K562 (cell line): ENCODE measurements at regions not wholly inside any gene's neighbourhood (a gene's known extent, or its start where the extent isn't known, plus 50 kb on each side); places are given as distances from the start of the nearest gene placed in this dataset.

Experiments used
- BCLAF1 ChIP-seq, 2 experiments: fragments of 450-650 bp in 1 of 2; IDR thresholded peaks; 2 replicates each; pipeline ENCODE4 v1.6.1; 2011 to 2017; ENCODE audit warnings: low read depth in 2 of 2, antibody characterized with exemption in 1 of 2, borderline replicate concordance in 1 of 2, low read length in 1 of 2, mild to moderate bottlenecking in 1 of 2, mixed read lengths in 1 of 2; ENCODE audit not compliant: control insufficient read depth in 1 of 2
- CREB1 ChIP-seq, 2 experiments: sonication (generic) in 1 of 2; formaldehyde crosslinking in 1 of 2; IDR thresholded peaks; 2 replicates each; pipeline versions ENCODE4 v1.6.1 to v1.8.0; 2012 to 2022; ENCODE audit warnings: inconsistent platforms in 1 of 2, mild to moderate bottlenecking in 1 of 2, missing genetic modification reagents in 1 of 2, moderate library complexity in 1 of 2
- JUN ChIP-seq, 2 experiments: sonication (generic) in 1 of 2; formaldehyde crosslinking in 1 of 2; IDR thresholded peaks; 2 replicates each; pipeline versions ENCODE4 v1.6.1 to v1.8.0; 2012 to 2022; ENCODE audit warnings: borderline replicate concordance in 2 of 2, mild to moderate bottlenecking in 2 of 2, improper control_type of control experiment in 1 of 2, low read depth in 1 of 2, low read length in 1 of 2, missing genetic modification reagents in 1 of 2
- YY1 ChIP-seq, 3 experiments: IDR thresholded peaks; 2 replicates each; pipeline ENCODE4 v1.6.1; 2011; ENCODE audit warnings: low read length in 2 of 3, mild to moderate bottlenecking in 2 of 3, moderate library complexity in 2 of 3, borderline replicate concordance in 1 of 3, control low read depth in 1 of 3, low read depth in 1 of 3; ENCODE audit not compliant: insufficient read depth in 3 of 3, insufficient replicate concordance in 2 of 3, control insufficient read depth in 1 of 3, insufficient read length in 1 of 3; ENCODE audit errors: extremely low read depth in 1 of 3
- TF ChIP-seq, protein P1 (sequence below), 3 experiments: IDR thresholded peaks in 2 of 3; conservative IDR thresholded peaks in 1 of 3; 2 replicates each; pipeline ENCODE4 v1.5.1; 2011 to 2012; ENCODE audit warnings: low read length in 3 of 3, mild to moderate bottlenecking in 3 of 3, control low read depth in 2 of 3, improper control_type of control experiment in 1 of 3, inconsistent platforms in 1 of 3, low read depth in 1 of 3, mixed read lengths in 1 of 3, moderate library complexity in 1 of 3; ENCODE audit not compliant: insufficient read depth in 2 of 3

GRCh38 chr2:226398580-226398979 lies 401.0 kb downstream of the IRS1 start:
- no peak for TF ChIP-seq YY1 (IDR thresholded peaks at IDR 0.05; ENCODE audit: borderline replicate concordance in 1 of 3, control insufficient read depth in 1 of 3, extremely low read depth in 1 of 3, insufficient read depth in 3 of 3, insufficient read length in 1 of 3, insufficient replicate concordance in 2 of 3, low read depth in 1 of 3, low read length in 2 of 3)
- TF ChIP-seq, protein P1, sequence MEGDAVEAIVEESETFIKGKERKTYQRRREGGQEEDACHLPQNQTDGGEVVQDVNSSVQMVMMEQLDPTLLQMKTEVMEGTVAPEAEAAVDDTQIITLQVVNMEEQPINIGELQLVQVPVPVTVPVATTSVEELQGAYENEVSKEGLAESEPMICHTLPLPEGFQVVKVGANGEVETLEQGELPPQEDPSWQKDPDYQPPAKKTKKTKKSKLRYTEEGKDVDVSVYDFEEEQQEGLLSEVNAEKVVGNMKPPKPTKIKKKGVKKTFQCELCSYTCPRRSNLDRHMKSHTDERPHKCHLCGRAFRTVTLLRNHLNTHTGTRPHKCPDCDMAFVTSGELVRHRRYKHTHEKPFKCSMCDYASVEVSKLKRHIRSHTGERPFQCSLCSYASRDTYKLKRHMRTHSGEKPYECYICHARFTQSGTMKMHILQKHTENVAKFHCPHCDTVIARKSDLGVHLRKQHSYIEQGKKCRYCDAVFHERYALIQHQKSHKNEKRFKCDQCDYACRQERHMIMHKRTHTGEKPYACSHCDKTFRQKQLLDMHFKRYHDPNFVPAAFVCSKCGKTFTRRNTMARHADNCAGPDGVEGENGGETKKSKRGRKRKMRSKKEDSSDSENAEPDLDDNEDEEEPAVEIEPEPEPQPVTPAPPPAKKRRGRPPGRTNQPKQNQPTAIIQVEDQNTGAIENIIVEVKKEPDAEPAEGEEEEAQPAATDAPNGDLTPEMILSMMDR (IDR thresholded peaks at IDR 0.05 in 2 of 3, conservative IDR thresholded peaks at IDR 0.05 in 1 of 3; ENCODE audit: insufficient read depth in 2 of 3, low read depth in 1 of 3, low read length in 3 of 3) = no peak
- TF ChIP-seq BCLAF1 (IDR thresholded peaks at IDR 0.05; ENCODE audit: borderline replicate concordance in 1 of 2, control insufficient read depth in 1 of 2, low read depth in 2 of 2, low read length in 1 of 2) = no peak
- TF ChIP-seq CREB1 (IDR thresholded peaks at IDR 0.05) = no peak
- TF ChIP-seq CREB1 (CRISPR knock-in tag; IDR thresholded peaks at IDR 0.05) = no peak
- TF ChIP-seq JUN (IDR thresholded peaks at IDR 0.05; ENCODE audit: borderline replicate concordance, low read depth, low read length) = no peak
- no peak for TF ChIP-seq JUN (CRISPR knock-in tag; IDR thresholded peaks at IDR 0.05; ENCODE audit: borderline replicate concordance)
